ENCODE measurements at regions not wholly inside any gene's neighbourhood (a gene's known extent, or its start where the extent isn't known, plus 50 kb on each side); places are given as distances from the start of the nearest gene placed in this dataset.

DNA sequence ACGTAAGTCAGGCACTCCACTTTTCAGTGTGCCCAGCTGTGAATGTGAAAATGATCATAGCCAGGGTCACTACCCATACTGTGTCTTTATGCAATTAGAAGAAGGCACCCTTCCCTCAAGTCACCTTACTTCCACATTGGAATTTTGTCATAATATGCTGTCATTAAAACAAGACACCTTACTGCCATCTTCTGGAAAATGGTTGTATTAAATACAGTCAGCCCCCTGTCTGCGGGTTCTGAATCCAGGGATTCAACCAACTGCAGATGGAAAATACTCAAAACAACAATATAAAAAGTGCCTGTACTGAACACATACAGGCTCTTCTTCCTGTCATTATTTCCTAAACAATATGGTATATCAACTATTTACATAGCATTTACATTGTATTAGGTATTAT lies 70.2 kb upstream of the TBX5 start:
- no peak for TF ChIP-seq YY1 (IDR thresholded peaks at IDR 0.05; ENCODE audit: insufficient read depth, insufficient read length)
- no peak for TF ChIP-seq SUZ12 (IDR thresholded peaks at IDR 0.05; ENCODE audit: extremely low read depth, insufficient read depth, insufficient read length)
